K562 (cell line): ENCODE measurements at regions not wholly inside any gene's neighbourhood (a gene's known extent, or its start where the extent isn't known, plus 50 kb on each side); places are given as distances from the start of the nearest gene placed in this dataset.

Experiments used
- CHD7 ChIP-seq: fragments of 200-600 bp; sonication (generic); IDR thresholded peaks from one replicate; pipeline ENCODE4 v1.6.1; 2012; ENCODE audit warnings: mild to moderate bottlenecking, low read depth, low read length, inconsistent platforms
- KAT8 ChIP-seq: fragments of 450-650 bp; IDR thresholded peaks from 2 replicates; pipeline ENCODE4 v1.6.1; 2016; ENCODE audit warnings: low read depth, mild to moderate bottlenecking
- ZBTB34 ChIP-seq: fragments of 250-450 bp; sonication (Bioruptor Pico); IDR thresholded peaks from 2 replicates; pipeline ENCODE4 v1.8.0; 2021; ENCODE audit warnings: mild to moderate bottlenecking, moderate library complexity

DNA sequence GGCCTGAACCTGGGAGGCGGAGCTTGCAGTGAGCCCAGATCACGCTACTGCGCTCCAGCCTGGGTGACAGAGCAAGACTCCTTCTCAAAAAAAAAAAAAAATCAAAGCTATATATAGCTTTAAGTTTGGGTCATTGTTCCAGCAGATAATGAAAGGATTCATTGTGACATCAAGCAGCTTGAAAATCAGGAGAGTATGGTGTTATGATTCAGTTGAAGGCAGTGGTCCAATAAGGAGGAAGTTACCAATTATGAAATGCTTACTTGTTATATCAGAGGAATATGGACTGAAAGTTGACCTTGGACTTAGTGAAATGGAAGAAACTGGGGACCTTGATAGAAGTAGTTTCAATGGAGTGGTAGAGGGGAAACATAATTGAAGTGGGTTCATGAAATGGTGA is 140.4 kb upstream of the MAD2L1 start (continued):
- TF ChIP-seq KAT8 (no peak), ZBTB34 (CRISPR knock-in tag) (no peak), CHD7 (no peak)
